ENCODE measurements at regions not wholly inside any gene's neighbourhood (a gene's known extent, or its start where the extent isn't known, plus 50 kb on each side); places are given as distances from the start of the nearest gene placed in this dataset.

- no peak for TF ChIP-seq CTCF (conservative IDR thresholded peaks at IDR 0.05; ENCODE audit: low read depth in 2 of 2)
- TF ChIP-seq ZNF331 (CRISPR knock-in tag; IDR thresholded peaks at IDR 0.05; ENCODE audit: low read depth), result no peak
- TF ChIP-seq REST (IDR thresholded peaks at IDR 0.05; ENCODE audit: unreplicated experiment), result no peak
- TF ChIP-seq JUNB (IDR thresholded peaks at IDR 0.05; ENCODE audit: unreplicated experiment), result no peak
- TF ChIP-seq EZH2 (IDR thresholded peaks at IDR 0.05; ENCODE audit: low read depth, unreplicated experiment), result no peak
- TF ChIP-seq POLR2AphosphoS5 (IDR thresholded peaks at IDR 0.05; ENCODE audit: low read depth), result no peak
- no peak for TF ChIP-seq NANOG (IDR thresholded peaks at IDR 0.05; ENCODE audit: borderline replicate concordance)
- TF ChIP-seq EZH2phosphoT487 (IDR thresholded peaks at IDR 0.05; ENCODE audit: unreplicated experiment), result no peak
- TF ChIP-seq STAT1 (IDR thresholded peaks at IDR 0.05; ENCODE audit: unreplicated experiment), result no peak
Observed at GRCh38 chr7:155943251-155943899, 131.1 kb upstream of the SHH start.

Data from GM23338 (cell line).